Breast epithelium (tissue), 4 donors: ENCODE measurements at regions not wholly inside any gene's neighbourhood (a gene's known extent, or its start where the extent isn't known, plus 50 kb on each side); places are given as distances from the start of the nearest gene placed in this dataset.

Source experiments
- DNase-seq, 2 donors: peaks; one replicate each; pipeline ENCODE4 v3.0.0-alpha.2; 2019; ENCODE audit warnings: low spot score in 2 of 2
- H3K27ac ChIP-seq, 2 donors: fragments of 200-600 bp; sonication (generic) in 1 of 2; one replicate each; pipeline ENCODE4 v1.5.1; 2016 to 2019; ENCODE audit warnings: mild to moderate bottlenecking in 1 of 2
- H3K27me3 ChIP-seq, 2 donors: fragments of 200-600 bp; sonication (generic) in 1 of 2; one replicate each; pipeline versions ENCODE4 v1.5.1 to v1.6.0; 2017 to 2019; ENCODE audit warnings: control low read depth in 1 of 2, mild to moderate bottlenecking in 1 of 2
- H3K36me3 ChIP-seq: fragments of 200-600 bp; one replicate; pipeline ENCODE4 v1.5.1; 2019
- H3K4me1 ChIP-seq, 2 donors: fragments of 200-600 bp; sonication (generic); one replicate each; pipeline ENCODE4 v1.5.1; 2016 to 2019; ENCODE audit warnings: control low read depth in 1 of 2
- H3K4me3 ChIP-seq, 3 donors: fragments of 200-600 bp; sonication (generic); 1 replicate in 2 of 3; 2 replicates in 1 of 3; pipeline ENCODE4 v1.5.1; 2016 to 2019; ENCODE audit warnings: mild to moderate bottlenecking in 3 of 3, moderate library complexity in 2 of 3
- H3K9me3 ChIP-seq, 2 donors: fragments of 200-600 bp; sonication (generic) in 1 of 2; one replicate each; pipeline ENCODE4 v1.5.1; 2016 to 2019; ENCODE audit warnings: control low read depth in 1 of 2
- CTCF ChIP-seq, 3 donors: fragments of 450-650 bp; IDR thresholded peaks; one replicate each; pipeline ENCODE4 v1.5.1; 2016 to 2017; ENCODE audit warnings: antibody characterized with exemption in 3 of 3, mild to moderate bottlenecking in 3 of 3, moderate library complexity in 3 of 3
- POLR2A ChIP-seq: fragments of 450-650 bp; IDR thresholded peaks from one replicate; pipeline ENCODE4 v1.6.1; 2016; ENCODE audit warnings: antibody characterized with exemption, mild to moderate bottlenecking, moderate library complexity
- POLR2AphosphoS5 ChIP-seq, 3 donors: sonication (generic); formaldehyde crosslinking; IDR thresholded peaks; one replicate each; pipeline ENCODE4 v1.6.1; 2017; ENCODE audit warnings: antibody characterized with exemption in 3 of 3
- intact Hi-C: fragments of 100-400 bp; cut with DNase I; formaldehyde crosslinking; loops from one replicate; pipeline ENCODE4 v1.15.1; 2023; ENCODE audit warnings: low total_unique reads

GRCh38 chr11:105227363-105227762, 87.8 kb upstream of the CARD18 start:
- intact Hi-C loops = no loop called here
- H3K9me3 ChIP-seq = no peaks in the 10 kb centered on the region
- H3K4me3 ChIP-seq = no peak overlapping the region
- no peak for DNase-seq
- no peaks in the 10 kb centered on the region for H3K27me3 ChIP-seq
- H3K27ac ChIP-seq = no peak overlapping the region
- no peaks in the 10 kb centered on the region for H3K4me1 ChIP-seq
- TF ChIP-seq POLR2A = no peak
- TF ChIP-seq CTCF (IDR thresholded peaks at IDR 0.05) = no peak
- no peak for TF ChIP-seq POLR2AphosphoS5 (IDR thresholded peaks at IDR 0.05)
- H3K36me3 ChIP-seq = no peaks in the 10 kb centered on the region

DNA sequence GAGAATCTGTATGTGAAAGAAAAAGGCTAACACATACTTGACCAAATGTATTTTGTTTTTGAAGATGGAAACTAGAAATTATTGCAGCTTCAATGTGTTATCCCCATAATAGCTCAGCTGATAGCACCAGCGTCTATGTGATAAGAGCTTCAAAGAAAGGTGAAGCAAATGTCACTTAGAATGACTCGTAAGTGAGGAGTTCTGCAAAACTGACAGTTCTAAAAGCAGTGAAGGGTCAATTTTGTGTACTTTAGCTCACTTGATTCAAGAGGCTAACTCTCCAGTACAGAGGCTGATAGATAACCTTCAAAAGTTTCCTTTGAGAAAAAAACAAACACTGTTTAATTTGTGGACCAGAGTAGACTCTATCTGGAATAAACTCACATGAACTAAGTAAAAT, 87.2 kb upstream of the CARD18 start:
- H3K27me3 ChIP-seq = no peaks in the 10 kb centered on the region
- DNase-seq = no peak
- TF ChIP-seq POLR2A (no peak), CTCF (IDR thresholded peaks at IDR 0.05) (no peak)
- H3K4me1 ChIP-seq = no peaks in the 10 kb centered on the region
- intact Hi-C loops = no loop called here
- H3K27ac ChIP-seq = no peak overlapping the region
- no peaks in the 10 kb centered on the region for H3K9me3 ChIP-seq
- no peaks in the 10 kb centered on the region for H3K36me3 ChIP-seq
- no peak overlapping the region for H3K4me3 ChIP-seq

GRCh38 chr11:105226091-105226490, 86.5 kb upstream of the CARD18 start:
- no peak for DNase-seq
- TF ChIP-seq CTCF (IDR thresholded peaks at IDR 0.05) (no peak), POLR2AphosphoS5 (IDR thresholded peaks at IDR 0.05) (no peak), POLR2A (no peak)
- H3K27me3 ChIP-seq = no peaks in the 10 kb centered on the region
- intact Hi-C loops = no loop called here
- no peaks in the 10 kb centered on the region for H3K4me1 ChIP-seq
- no peaks in the 10 kb centered on the region for H3K9me3 ChIP-seq
- no peak overlapping the region for H3K27ac ChIP-seq
- no peaks in the 10 kb centered on the region for H3K36me3 ChIP-seq
- no peak overlapping the region for H3K4me3 ChIP-seq

DNA sequence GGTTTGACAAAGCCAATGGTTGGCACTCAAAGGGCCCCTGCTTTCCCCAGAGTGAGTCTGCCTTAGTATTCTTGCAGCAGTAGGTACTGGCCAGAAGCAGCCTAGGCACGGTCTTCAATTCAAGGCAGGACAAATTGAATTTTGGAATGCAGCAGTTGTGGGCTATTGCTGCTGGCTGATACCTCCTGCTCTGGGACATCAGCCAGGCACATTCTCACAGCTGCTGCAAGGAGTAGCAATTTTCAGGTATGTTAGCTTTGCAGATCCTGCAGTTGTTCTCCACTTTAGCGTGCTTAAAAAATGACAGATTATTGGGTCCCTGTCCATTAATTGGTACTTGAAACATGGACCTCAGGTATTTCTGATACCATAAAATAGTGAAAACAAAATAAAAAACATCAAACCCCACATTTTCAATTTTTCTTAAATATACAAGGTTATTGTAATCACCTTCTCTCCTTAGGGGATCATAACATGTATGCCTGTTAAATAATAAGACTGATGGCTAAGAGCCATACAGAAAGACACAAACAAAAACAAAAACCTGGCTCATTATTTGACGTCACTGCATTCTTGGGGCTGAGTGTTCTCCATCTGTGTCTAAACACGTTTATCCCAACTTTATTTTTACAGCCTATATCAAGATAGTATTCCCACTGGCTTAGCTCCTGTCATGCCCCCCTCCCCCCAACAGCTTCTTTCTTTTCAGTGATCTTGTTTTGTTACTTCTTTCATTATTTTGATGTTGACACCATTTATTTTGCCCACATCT, 85.1 kb upstream of the CARD18 start:
- no peaks in the 10 kb centered on the region for H3K36me3 ChIP-seq
- H3K4me3 ChIP-seq = no peak overlapping the region
- H3K4me1 ChIP-seq = no peaks in the 10 kb centered on the region
- H3K9me3 ChIP-seq = no peaks in the 10 kb centered on the region
- H3K27ac ChIP-seq = no peak overlapping the region
- intact Hi-C loops = no loop called here
- TF ChIP-seq POLR2AphosphoS5 (IDR thresholded peaks at IDR 0.05) (no peak), POLR2A (no peak), CTCF (IDR thresholded peaks at IDR 0.05) (no peak)
- no peaks in the 10 kb centered on the region for H3K27me3 ChIP-seq
- no peak for DNase-seq

- DNase-seq = no peak
- H3K4me3 ChIP-seq = no peak overlapping the region
- no peaks in the 10 kb centered on the region for H3K36me3 ChIP-seq
- H3K27ac ChIP-seq = no peak overlapping the region
- H3K9me3 ChIP-seq = no peaks in the 10 kb centered on the region
- H3K27me3 ChIP-seq = no peaks in the 10 kb centered on the region
- H3K4me1 ChIP-seq = no peaks in the 10 kb centered on the region
- intact Hi-C loops = no loop called here
- TF ChIP-seq POLR2AphosphoS5 (IDR thresholded peaks at IDR 0.05) (no peak), CTCF (IDR thresholded peaks at IDR 0.05) (no peak), POLR2A (no peak)
These were observed 80.6 kb upstream of the CARD18 start for GRCh38 chr11:105220121-105220520.
